ENCODE measurements at regions not wholly inside any gene's neighbourhood (a gene's known extent, or its start where the extent isn't known, plus 50 kb on each side); places are given as distances from the start of the nearest gene placed in this dataset.

DNA sequence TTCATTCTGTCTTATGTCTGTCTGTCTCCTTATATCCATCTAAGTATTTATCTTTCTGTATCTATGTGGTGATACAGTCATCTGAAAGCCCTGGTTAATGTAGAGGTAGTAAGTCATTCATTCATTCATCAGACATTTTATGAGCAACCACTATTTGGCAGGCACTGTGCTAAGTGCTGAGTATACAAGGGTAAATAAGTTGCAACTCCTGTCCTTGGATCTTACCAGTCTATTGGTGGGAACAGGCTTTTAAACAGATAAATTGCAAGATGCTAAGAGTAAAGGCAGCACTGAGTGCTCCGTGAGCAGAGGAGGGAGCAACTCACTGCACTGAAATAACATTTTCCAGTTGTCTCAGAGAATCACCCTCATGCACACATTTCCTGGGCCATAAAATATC lies 68.6 kb downstream of the TMEM30B start:
- TF ChIP-seq, protein P1, sequence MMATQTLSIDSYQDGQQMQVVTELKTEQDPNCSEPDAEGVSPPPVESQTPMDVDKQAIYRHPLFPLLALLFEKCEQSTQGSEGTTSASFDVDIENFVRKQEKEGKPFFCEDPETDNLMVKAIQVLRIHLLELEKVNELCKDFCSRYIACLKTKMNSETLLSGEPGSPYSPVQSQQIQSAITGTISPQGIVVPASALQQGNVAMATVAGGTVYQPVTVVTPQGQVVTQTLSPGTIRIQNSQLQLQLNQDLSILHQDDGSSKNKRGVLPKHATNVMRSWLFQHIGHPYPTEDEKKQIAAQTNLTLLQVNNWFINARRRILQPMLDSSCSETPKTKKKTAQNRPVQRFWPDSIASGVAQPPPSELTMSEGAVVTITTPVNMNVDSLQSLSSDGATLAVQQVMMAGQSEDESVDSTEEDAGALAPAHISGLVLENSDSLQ (IDR thresholded peaks at IDR 0.05), result no peak
- TF ChIP-seq LEF1 (IDR thresholded peaks at IDR 0.05; ENCODE audit: borderline replicate concordance) (no peak), FOXK2 (IDR thresholded peaks at IDR 0.05) (no peak), TARDBP (IDR thresholded peaks at IDR 0.05) (no peak), BHLHE40 (IDR thresholded peaks at IDR 0.05; ENCODE audit: borderline replicate concordance) (no peak), SUZ12 (IDR thresholded peaks at IDR 0.05) (no peak), CTBP1 (IDR thresholded peaks at IDR 0.05; ENCODE audit: borderline replicate concordance) (no peak), ELF4 (IDR thresholded peaks at IDR 0.05) (no peak), SP1 (IDR thresholded peaks at IDR 0.05) (no peak)

Measured in HEK293T (cell line).